ENCODE measurements at regions not wholly inside any gene's neighbourhood (a gene's known extent, or its start where the extent isn't known, plus 50 kb on each side); places are given as distances from the start of the nearest gene placed in this dataset.

- DNase-seq: no peak
These were observed 58.3 kb upstream of the ACO1 start for GRCh38 chr9:32326146-32326545.

GRCh38 chr9:32331240-32331639, 53.2 kb upstream of the ACO1 start:
- no peak for DNase-seq

- DNase-seq: no peak
These were observed 50.3 kb upstream of the ACO1 start for GRCh38 chr9:32334112-32334511.

All from CD4-positive, alpha-beta T cell treated with Interferon alpha-2 for 1 hour (primary cell).